Stimulated activated memory B cell treated with anti-CD40 and anti-IgM and Interleukin-4, amounts not matched to agents 10 μg/mL and 1 μg/mL and 100 μg/mL, for 72 hours (primary cell): ENCODE measurements at regions not wholly inside any gene's neighbourhood (a gene's known extent, or its start where the extent isn't known, plus 50 kb on each side); places are given as distances from the start of the nearest gene placed in this dataset.
A peak's percentile ranks its signal among the peaks of the same experiment; 100 is the strongest.

Experiments
- ATAC-seq: fragments of 150-1000 bp; cut with Tn5 transposase; 2 replicates; pipeline ENCODE4 v1.10.0; 2021
- H3K27ac Mint-ChIP-seq: one replicate; pipeline ENCODE4 v1.8.0; 2022; ENCODE audit warnings: mild to moderate bottlenecking, mixed read lengths
- H3K27me3 Mint-ChIP-seq: one replicate; pipeline ENCODE4 v1.8.0; 2022; ENCODE audit warnings: mixed read lengths
- H3K36me3 Mint-ChIP-seq: one replicate; pipeline ENCODE4 v1.8.0; 2022; ENCODE audit warnings: mixed read lengths
- H3K4me1 Mint-ChIP-seq: one replicate; pipeline ENCODE4 v1.8.0; 2022; ENCODE audit warnings: mixed read lengths
- H3K4me3 Mint-ChIP-seq: one replicate; pipeline ENCODE4 v1.8.0; 2022; ENCODE audit warnings: mild to moderate bottlenecking, moderate library complexity, mixed read lengths
- H3K9me3 Mint-ChIP-seq: one replicate; pipeline ENCODE4 v1.8.0; 2022; ENCODE audit warnings: mixed read lengths

GRCh38 chr2:17303054-17303453, 215.2 kb downstream of the RAD51AP2 start:
- Mint-ChIP-seq H3K36me3 (no peaks in the 10 kb centered on the region), H3K9me3 (no peaks in the 10 kb centered on the region), H3K4me3 (no peak overlapping the region), H3K27me3 (no peaks in the 10 kb centered on the region), H3K4me1 (no peaks in the 10 kb centered on the region), H3K27ac (no peak overlapping the region)
- no peak for ATAC-seq

DNA sequence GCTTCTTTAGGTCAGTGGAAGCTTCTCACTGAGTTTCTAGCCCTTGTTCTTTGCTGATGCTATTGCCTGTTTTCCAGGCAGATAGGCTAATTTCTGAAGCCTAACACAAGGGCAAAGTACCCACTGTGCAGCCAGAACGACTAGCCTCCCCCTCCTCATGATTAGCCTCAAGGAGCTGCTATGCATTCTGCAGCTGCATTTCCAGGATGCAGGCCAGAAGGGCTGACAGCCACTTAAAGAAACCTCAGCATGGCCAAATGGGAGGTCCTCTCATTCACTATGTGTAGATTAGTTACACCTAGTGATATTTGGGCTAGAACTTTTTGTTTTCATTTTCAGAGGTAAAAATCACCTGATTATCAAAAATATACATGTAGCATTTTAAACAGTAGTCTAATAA, 216.0 kb downstream of the RAD51AP2 start:
- no peak overlapping the region for H3K4me3 Mint-ChIP-seq
- H3K36me3 Mint-ChIP-seq: no peaks in the 10 kb centered on the region
- H3K27ac Mint-ChIP-seq: no peak overlapping the region
- no peaks in the 10 kb centered on the region for H3K27me3 Mint-ChIP-seq
- no peak for ATAC-seq
- no peaks in the 10 kb centered on the region for H3K9me3 Mint-ChIP-seq
- H3K4me1 Mint-ChIP-seq: no peaks in the 10 kb centered on the region

DNA sequence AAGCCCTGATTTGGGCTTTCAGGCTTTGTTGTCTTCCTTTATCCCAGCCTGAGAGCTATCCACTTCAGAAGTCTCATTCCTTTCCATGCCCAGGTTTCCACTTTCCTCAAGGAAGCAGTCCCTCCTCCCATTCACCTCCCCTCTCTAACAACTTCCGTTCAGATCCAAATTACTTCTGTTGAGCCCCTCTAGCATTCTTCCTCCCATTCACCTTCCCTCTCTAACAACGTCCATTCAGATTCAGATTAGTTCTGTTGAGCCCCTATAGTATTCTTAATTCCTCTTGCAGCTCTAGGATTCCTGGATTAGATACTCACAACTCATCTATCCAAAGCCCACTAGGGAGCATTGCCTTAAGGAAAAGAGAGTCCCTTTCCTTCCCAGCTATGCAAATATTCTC, 216.8 kb downstream of the RAD51AP2 start:
- H3K36me3 Mint-ChIP-seq: no peaks in the 10 kb centered on the region
- no peak overlapping the region for H3K4me3 Mint-ChIP-seq

DNA sequence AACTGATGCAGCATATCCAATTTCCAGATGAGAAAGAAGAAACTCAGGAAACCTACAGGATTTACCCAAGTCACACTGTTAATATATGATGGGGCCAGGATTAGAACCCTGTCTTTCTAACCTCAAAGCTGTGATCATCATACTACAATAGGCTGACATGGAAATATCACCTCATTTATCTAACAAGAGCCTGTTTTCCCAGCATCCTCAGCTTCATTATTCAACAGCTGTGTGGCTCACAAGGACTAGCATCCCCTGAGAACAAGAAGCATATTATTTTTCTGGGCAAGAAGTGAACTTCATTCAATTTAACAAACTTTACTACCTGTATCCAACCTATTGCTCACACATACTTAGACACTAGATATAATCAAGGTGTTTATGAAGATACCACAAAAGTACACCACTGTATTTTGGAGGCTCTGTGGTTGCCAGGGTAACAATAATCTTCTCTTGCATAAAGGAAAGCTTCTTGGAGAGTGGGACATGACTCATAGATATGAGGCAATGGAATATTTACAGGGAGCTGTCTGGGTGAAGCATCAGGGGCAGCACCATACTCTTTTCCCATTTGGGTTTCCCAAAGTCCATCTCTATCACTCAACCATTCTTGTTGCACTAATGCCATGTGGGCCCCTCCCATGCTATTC, 218.2 kb downstream of the RAD51AP2 start:
- Mint-ChIP-seq H3K27me3 (no peaks in the 10 kb centered on the region), H3K4me1 (no peaks in the 10 kb centered on the region), H3K4me3 (no peak overlapping the region), H3K9me3 (no peaks in the 10 kb centered on the region), H3K27ac (no peak overlapping the region), H3K36me3 (no peaks in the 10 kb centered on the region)
- ATAC-seq: no peak

More for the DNA sequence above, 216.8 kb downstream of the RAD51AP2 start:
- Mint-ChIP-seq H3K27me3 (no peaks in the 10 kb centered on the region), H3K4me1 (no peaks in the 10 kb centered on the region), H3K9me3 (no peaks in the 10 kb centered on the region), H3K27ac (no peak overlapping the region)
- no peak for ATAC-seq

DNA sequence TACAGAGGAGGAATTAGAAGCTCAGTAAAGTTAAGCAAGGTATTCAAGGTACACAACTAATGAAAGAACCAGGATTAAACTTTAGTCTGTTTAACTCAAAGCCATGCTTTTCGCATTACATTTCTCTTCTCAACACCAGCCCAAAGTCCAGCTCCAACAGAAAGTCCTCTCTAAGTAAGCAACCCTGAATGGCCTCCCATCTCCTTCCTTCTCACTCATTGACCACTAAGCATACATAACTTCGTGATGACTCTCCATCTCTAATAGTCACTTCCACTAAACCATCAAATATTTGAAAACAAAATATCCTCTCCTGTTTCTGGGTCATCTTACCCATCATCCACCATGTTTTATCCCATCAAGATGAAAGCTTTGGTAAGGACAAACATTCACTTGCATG, 219.8 kb downstream of the RAD51AP2 start:
- Mint-ChIP-seq H3K27ac (no peak overlapping the region), H3K9me3 (no peaks in the 10 kb centered on the region), H3K27me3 (no peaks in the 10 kb centered on the region), H3K4me1 (no peaks in the 10 kb centered on the region), H3K36me3 (no peaks in the 10 kb centered on the region), H3K4me3 (no peak overlapping the region)
- ATAC-seq: no peak

GRCh38 chr2:17296686-17297085, 221.6 kb downstream of the RAD51AP2 start:
- no peak overlapping the region for H3K27ac Mint-ChIP-seq
- no peak overlapping the region for H3K4me3 Mint-ChIP-seq
- no peaks in the 10 kb centered on the region for H3K27me3 Mint-ChIP-seq
- no peaks in the 10 kb centered on the region for H3K9me3 Mint-ChIP-seq
- no peaks in the 10 kb centered on the region for H3K36me3 Mint-ChIP-seq
- H3K4me1 Mint-ChIP-seq: no peaks in the 10 kb centered on the region
- no peak for ATAC-seq

DNA sequence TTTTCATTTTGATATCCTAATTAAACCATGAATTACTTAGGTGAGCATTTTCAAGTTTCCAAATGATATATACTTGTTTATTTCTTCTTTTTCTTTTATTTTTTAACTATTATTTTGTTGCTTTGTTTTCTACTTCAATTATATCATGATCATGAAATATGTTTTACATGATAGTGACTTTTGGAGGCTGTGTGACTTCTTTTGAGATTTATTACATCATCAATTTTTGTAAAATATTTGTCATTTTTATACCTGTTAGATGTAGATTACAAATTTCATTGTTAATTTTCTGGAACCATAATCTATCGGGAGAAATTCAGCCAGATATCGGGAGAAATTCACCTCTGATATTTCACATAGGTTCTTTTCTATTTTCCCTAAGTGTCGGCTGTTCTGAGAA, 228.6 kb downstream of the RAD51AP2 start:
- Mint-ChIP-seq H3K9me3 (no peaks in the 10 kb centered on the region), H3K4me3 (no peak overlapping the region), H3K27ac (no peak overlapping the region), H3K36me3 (no peaks in the 10 kb centered on the region), H3K27me3 (peaks cover 8% of the 10 kb centered on the region), H3K4me1 (no peaks in the 10 kb centered on the region)
- ATAC-seq: no peak

DNA sequence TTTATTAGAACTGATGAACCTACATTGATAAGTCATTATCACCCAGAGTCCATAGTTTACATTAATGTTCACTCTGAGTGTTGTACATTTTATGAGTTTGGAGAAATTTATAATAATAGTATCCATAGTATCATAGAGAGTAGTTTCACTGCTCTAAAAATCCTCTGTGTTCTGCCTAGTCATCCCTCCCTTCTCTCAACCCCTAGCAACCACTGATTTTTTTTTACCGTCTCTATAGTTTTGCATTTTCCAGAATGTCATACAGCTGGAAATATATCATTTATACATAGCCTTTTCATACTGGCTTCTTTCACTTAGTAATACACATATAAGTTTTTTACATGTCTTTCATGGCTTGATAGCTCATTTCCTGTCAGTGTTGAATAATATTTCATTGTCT, 231.1 kb downstream of the RAD51AP2 start:
- Mint-ChIP-seq H3K9me3 (no peaks in the 10 kb centered on the region), H3K4me1 (no peaks in the 10 kb centered on the region), H3K27ac (no peak overlapping the region), H3K36me3 (no peaks in the 10 kb centered on the region), H3K4me3 (no peak overlapping the region), H3K27me3 (peaks cover 8% of the 10 kb centered on the region)
- ATAC-seq: no peak

GRCh38 chr2:17282826-17283225, 235.4 kb downstream of the RAD51AP2 start:
- no peak overlapping the region for H3K4me3 Mint-ChIP-seq
- H3K4me1 Mint-ChIP-seq: no peaks in the 10 kb centered on the region
- no peaks in the 10 kb centered on the region for H3K27me3 Mint-ChIP-seq
- no peak overlapping the region for H3K27ac Mint-ChIP-seq
- no peaks in the 10 kb centered on the region for H3K36me3 Mint-ChIP-seq
- no peaks in the 10 kb centered on the region for H3K9me3 Mint-ChIP-seq
- ATAC-seq: no peak

GRCh38 chr2:17282245-17282644, 236.0 kb downstream of the RAD51AP2 start:
- no peak overlapping the region for H3K27ac Mint-ChIP-seq
- H3K4me3 Mint-ChIP-seq: no peak overlapping the region
- H3K9me3 Mint-ChIP-seq: no peaks in the 10 kb centered on the region
- ATAC-seq: no peak
- no peaks in the 10 kb centered on the region for H3K36me3 Mint-ChIP-seq
- H3K27me3 Mint-ChIP-seq: no peaks in the 10 kb centered on the region
- no peaks in the 10 kb centered on the region for H3K4me1 Mint-ChIP-seq

DNA sequence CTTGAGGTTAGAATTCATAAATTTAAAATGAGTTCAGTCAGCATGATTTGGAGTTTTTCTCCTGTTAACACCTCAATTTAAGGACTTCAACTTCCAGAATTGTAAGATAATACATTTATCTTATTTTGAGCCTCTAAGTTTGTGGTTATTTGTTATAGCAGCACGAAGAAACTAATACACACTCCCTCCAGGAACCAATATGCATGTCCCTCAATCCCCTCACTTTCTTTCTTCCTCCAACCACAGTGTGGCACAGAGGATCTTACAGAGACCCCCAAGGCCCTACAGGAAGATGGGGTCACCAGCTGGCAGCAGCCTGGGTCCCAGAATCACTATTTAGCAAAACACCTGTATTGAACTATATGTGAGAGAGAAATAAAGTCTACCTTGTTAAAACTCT, 242.0 kb downstream of the RAD51AP2 start:
- no peaks in the 10 kb centered on the region for H3K36me3 Mint-ChIP-seq
- no peaks in the 10 kb centered on the region for H3K27me3 Mint-ChIP-seq
- H3K9me3 Mint-ChIP-seq: peaks cover 4% of the 10 kb centered on the region
- H3K27ac Mint-ChIP-seq: no peak overlapping the region
- ATAC-seq: no peak
- no peak overlapping the region for H3K4me3 Mint-ChIP-seq
- peaks cover 7% of the 10 kb centered on the region for H3K4me1 Mint-ChIP-seq

DNA sequence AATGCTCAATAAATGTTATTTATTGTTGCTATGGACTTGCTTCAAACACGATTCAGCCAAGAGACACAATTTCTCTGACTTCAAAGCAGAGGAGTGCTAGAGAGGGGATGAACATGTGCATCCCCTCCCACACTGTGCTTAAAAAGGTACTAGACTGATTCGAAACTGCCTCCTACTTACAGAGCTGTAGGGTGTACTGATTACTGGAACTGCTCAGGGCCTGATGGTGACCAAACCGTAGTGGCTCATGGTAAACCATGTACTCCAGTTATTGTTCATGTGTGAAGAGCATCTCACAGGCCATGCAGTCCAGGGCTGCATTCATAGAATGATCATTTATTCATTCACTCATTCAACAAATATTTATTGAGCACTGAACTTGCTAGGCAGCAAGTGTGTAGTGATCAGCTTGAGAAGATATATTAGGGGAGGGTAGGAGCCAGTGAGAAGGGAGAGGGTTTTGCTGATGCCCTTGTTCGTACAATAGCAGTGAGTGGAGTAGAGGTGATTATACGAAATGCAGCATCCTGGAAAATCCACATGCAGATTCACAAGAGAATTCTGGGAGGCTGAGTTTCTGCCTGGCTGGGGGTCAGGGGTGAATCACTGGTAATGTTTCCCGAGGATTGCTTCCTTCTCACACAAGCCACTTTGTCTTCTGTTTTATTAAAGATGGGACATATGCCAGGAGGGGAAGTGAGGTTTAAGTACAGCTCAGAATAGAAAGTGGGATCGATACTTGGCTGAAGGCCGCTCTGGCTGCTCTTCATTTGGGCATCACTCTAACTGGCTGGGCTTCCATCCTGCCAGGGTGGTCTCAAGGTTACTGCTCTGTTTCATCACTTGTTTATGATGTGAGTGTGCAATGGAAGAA, 245.4 kb downstream of the RAD51AP2 start:
- Mint-ChIP-seq H3K4me3 (no peak overlapping the region), H3K36me3 (no peaks in the 10 kb centered on the region), H3K27me3 (no peaks in the 10 kb centered on the region), H3K9me3 (peaks cover 4% of the 10 kb centered on the region), H3K4me1 (peaks cover 19% of the 10 kb centered on the region), H3K27ac (no peak overlapping the region)
- ATAC-seq: peak; percentile 32

DNA sequence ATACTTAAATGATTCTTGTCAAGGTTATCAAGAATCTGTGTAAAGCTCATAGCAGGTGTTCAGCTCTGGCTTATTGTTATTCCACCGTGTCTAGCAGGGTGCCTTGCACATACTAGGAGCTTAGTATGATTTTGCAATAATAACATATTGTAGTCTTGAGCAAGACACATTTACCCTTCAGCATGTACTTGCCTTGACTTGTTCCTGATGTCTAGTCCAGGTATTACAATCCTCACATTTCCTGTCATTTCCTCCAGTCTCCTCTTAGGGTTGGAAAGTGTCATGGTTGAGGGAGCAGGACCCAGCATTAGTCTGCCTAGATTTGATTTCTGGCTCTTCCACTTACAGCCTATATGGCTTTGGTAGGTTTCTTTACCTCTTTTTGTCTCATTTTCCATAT, 246.1 kb downstream of the RAD51AP2 start:
- Mint-ChIP-seq H3K4me3 (no peak overlapping the region), H3K27me3 (no peaks in the 10 kb centered on the region), H3K27ac (no peak overlapping the region), H3K9me3 (peaks cover 4% of the 10 kb centered on the region), H3K36me3 (no peaks in the 10 kb centered on the region), H3K4me1 (peaks cover 19% of the 10 kb centered on the region)
- no peak for ATAC-seq

GRCh38 chr2:17271416-17271815, 246.8 kb downstream of the RAD51AP2 start:
- peaks cover 19% of the 10 kb centered on the region for H3K4me1 Mint-ChIP-seq
- H3K27me3 Mint-ChIP-seq: no peaks in the 10 kb centered on the region
- peaks cover 2% of the 10 kb centered on the region for H3K9me3 Mint-ChIP-seq
- no peaks in the 10 kb centered on the region for H3K36me3 Mint-ChIP-seq
- H3K4me3 Mint-ChIP-seq: no peak overlapping the region
- H3K27ac Mint-ChIP-seq: no peak overlapping the region
- no peak for ATAC-seq

DNA sequence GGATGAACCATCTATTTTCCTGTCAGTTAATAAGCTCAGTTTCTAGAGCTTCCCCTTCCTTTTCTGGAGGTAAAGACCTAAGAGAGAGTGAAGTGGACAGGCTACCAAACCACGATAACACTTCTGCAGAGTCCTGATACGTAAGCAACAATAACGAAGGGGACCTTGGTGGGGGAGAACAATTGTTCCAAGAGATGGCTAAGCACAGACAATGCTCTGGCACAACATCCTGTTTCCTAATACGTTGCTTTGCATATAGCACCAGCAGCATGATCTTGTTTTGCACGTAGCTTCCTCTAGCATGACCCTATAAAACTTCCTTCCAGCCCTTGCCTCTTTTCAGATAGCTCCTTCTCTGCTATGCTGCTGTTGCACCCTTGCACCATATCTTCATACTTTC, 247.3 kb downstream of the RAD51AP2 start:
- H3K36me3 Mint-ChIP-seq: no peaks in the 10 kb centered on the region
- no peaks in the 10 kb centered on the region for H3K9me3 Mint-ChIP-seq
- H3K4me3 Mint-ChIP-seq: no peak overlapping the region
- H3K27ac Mint-ChIP-seq: no peak overlapping the region
- no peaks in the 10 kb centered on the region for H3K27me3 Mint-ChIP-seq
- H3K4me1 Mint-ChIP-seq: peaks cover 19% of the 10 kb centered on the region
- ATAC-seq: no peak

GRCh38 chr2:17263570-17263968, 254.7 kb downstream of the RAD51AP2 start:
- no peak overlapping the region for H3K4me3 Mint-ChIP-seq
- ATAC-seq: no peak
- no peaks in the 10 kb centered on the region for H3K36me3 Mint-ChIP-seq
- H3K27me3 Mint-ChIP-seq: no peaks in the 10 kb centered on the region
- H3K27ac Mint-ChIP-seq: no peak overlapping the region
- no peaks in the 10 kb centered on the region for H3K4me1 Mint-ChIP-seq
- H3K9me3 Mint-ChIP-seq: no peaks in the 10 kb centered on the region
